Heart right ventricle (tissue), 16 donors: ENCODE measurements at regions not wholly inside any gene's neighbourhood (a gene's known extent, or its start where the extent isn't known, plus 50 kb on each side); places are given as distances from the start of the nearest gene placed in this dataset.

ENCODE experiments used
- ATAC-seq, 8 donors: fragments of 200-7000 bp; cut with Tn5 transposase; one replicate each; pipeline ENCODE4 v1.9.1; 2020; ENCODE audit warnings: mild to moderate bottlenecking in 8 of 8, moderate library complexity in 8 of 8, moderate number of reproducible peaks in 1 of 8
- DNase-seq, 2 donors: peaks; one replicate each; pipeline ENCODE4 v3.0.0-alpha.2; 2020
- H3K27ac ChIP-seq, 10 donors: fragments of 200-600 bp; sonication (generic) in 2 of 10; one replicate each; pipeline versions ENCODE4 v1.5.0 to v1.8.0; 2020 to 2022; ENCODE audit warnings: mild to moderate bottlenecking in 3 of 10
- H3K27me3 ChIP-seq, 7 donors: fragments of 200-600 bp; one replicate each; pipeline ENCODE4 v1.8.0; 2021 to 2022; ENCODE audit warnings: mild to moderate bottlenecking in 2 of 7
- H3K36me3 ChIP-seq, 9 donors: fragments of 200-600 bp; sonication (generic) in 1 of 9; one replicate each; pipeline versions ENCODE4 v1.5.0 to v1.8.0; 2020 to 2022; ENCODE audit warnings: mild to moderate bottlenecking in 2 of 9
- H3K4me1 ChIP-seq, 9 donors: fragments of 200-600 bp; sonication (generic) in 1 of 9; one replicate each; pipeline versions ENCODE4 v1.5.0 to v1.8.0; 2020 to 2022; ENCODE audit warnings: mild to moderate bottlenecking in 4 of 9
- H3K4me3 ChIP-seq, 10 donors: fragments of 200-600 bp; sonication (generic) in 2 of 10; one replicate each; pipeline versions ENCODE4 v1.5.0 to v1.8.0; 2020 to 2022; ENCODE audit warnings: mild to moderate bottlenecking in 7 of 10, moderate library complexity in 2 of 10
- H3K9me3 ChIP-seq, 11 donors: fragments of 200-600 bp in 10 of 11; sonication (generic) in 2 of 11; one replicate each; pipeline versions ENCODE4 v1.5.0 to v1.8.0; 2013 to 2022; ENCODE audit warnings: mild to moderate bottlenecking in 2 of 11, control low read depth in 1 of 11, moderate library complexity in 1 of 11
- WGBS, 2 donors: extraction: QIAGEN DNeasy Blood & Tissue Kit; methylation state at CpG; one replicate each; pipeline ENCODE4 v1.1.7; 2013; ENCODE audit warnings: inconsistent platforms in 1 of 2; 5-methylcytosine and 5-hydroxymethylcytosine counted together
- intact Hi-C, 10 donors: fragments of 100-400 bp; cut with DNase I; formaldehyde crosslinking; loops; one replicate each; pipeline versions ENCODE4 v1.11.1 to v1.14.2; 2022
- TF ChIP-seq, protein P1 (sequence below), 9 donors: fragments of 200-600 bp; sonication (generic) in 2 of 9; IDR thresholded peaks; one replicate each; pipeline versions ENCODE4 v1.5.0 to v1.8.0; 2021 to 2022; ENCODE audit warnings: antibody characterized with exemption in 9 of 9, mild to moderate bottlenecking in 5 of 9, moderate library complexity in 1 of 9
- donor health status: Arrhythmogenic right ventricular cardiomyopathy.
- donor health status: ischemic (EF 13 %, LVEDD 7.1; RV severe dilation, severe dysfunction).
- donor health status: healthy with polysubstance abuse.
- donor health status: DM: no; HTN: yes; CAD: no.
- donor health status: DM: no; HTN: no; CAD: no.
- donor health status: ischemic (EF 25% LVEDD 6.9; RV normal size, moderate dysfunction).
- donor health status: ischemic (EF 25% LVEDD 5.7; RV mildly dilated, moderate dysfunction).
- donor health status: healthy.
- donor health status: DM: yes; HTN: yes; CAD: no.
- donor health status: Ischemic cardiomyopathy.
- donor health status: ischemic (EF 35%, LVEDD 5.7; RV mildly dilated, moderate dysfunction).
- donor health status: nonischemic (EF 11% LVEDD 7.7; RV severe dilation, severe dysfunction).
- donor health status: DM: yes; HTN: yes; CAD: no.
- donor health status: PGD.
- donor health status: ischemic (EF 29% LVEDD 5.4; RV normal size, mild dysfunction).
- donor health status: nonischemic (EF 23%, LVEDD 6.1; RV moderate dilation, normal function).

GRCh38 chr2:145421841-145422240, 901.9 kb upstream of the ZEB2 start:
- no peaks in the 10 kb centered on the region for H3K4me1 ChIP-seq
- H3K4me3 ChIP-seq: no peak overlapping the region
- intact Hi-C loops: no loop called here
- peaks cover 0 to 43% (median 12%) of the 10 kb centered on the region in 11 donors for H3K9me3 ChIP-seq
- no peak overlapping the region for H3K27ac ChIP-seq
- H3K27me3 ChIP-seq: no peaks in the 10 kb centered on the region
- TF ChIP-seq, protein P1, sequence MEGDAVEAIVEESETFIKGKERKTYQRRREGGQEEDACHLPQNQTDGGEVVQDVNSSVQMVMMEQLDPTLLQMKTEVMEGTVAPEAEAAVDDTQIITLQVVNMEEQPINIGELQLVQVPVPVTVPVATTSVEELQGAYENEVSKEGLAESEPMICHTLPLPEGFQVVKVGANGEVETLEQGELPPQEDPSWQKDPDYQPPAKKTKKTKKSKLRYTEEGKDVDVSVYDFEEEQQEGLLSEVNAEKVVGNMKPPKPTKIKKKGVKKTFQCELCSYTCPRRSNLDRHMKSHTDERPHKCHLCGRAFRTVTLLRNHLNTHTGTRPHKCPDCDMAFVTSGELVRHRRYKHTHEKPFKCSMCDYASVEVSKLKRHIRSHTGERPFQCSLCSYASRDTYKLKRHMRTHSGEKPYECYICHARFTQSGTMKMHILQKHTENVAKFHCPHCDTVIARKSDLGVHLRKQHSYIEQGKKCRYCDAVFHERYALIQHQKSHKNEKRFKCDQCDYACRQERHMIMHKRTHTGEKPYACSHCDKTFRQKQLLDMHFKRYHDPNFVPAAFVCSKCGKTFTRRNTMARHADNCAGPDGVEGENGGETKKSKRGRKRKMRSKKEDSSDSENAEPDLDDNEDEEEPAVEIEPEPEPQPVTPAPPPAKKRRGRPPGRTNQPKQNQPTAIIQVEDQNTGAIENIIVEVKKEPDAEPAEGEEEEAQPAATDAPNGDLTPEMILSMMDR (IDR thresholded peaks at IDR 0.05): no peak
- H3K36me3 ChIP-seq: no peaks in the 10 kb centered on the region
- DNase-seq (no peak), ATAC-seq (no peak)
- 70 to 79% methylated on average over 1 of the region's 1 CpG for WGBS, 2 donors

DNA sequence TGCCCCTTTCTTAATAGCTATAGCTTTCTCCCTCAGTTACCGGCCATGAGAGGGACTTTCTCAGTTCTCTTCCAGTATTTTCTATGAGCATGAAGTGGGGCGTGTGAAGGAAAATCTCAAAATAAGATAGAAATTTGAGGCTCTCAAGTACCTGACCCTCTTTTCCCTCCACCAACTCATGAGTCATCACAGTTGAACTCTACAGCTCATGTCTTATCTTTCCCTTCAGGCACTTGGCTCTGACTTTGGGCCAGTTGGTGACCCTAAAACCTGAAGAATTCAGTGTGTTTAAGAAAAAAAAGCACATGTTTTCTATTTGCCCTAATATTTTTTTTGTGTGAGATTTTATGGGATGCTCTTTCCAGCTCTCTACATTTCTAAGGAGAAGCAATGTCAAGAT, 896.7 kb upstream of the ZEB2 start:
- peaks cover 0 to 29% (median 0%) of the 10 kb centered on the region in 11 donors for H3K9me3 ChIP-seq
- intact Hi-C loops: no loop called here
- TF ChIP-seq, protein P1 (IDR thresholded peaks at IDR 0.05): no peak
- no peak overlapping the region for H3K27ac ChIP-seq
- no peaks in the 10 kb centered on the region for H3K36me3 ChIP-seq
- no peaks in the 10 kb centered on the region for H3K27me3 ChIP-seq
- ATAC-seq: no peak
- no peaks in the 10 kb centered on the region for H3K4me1 ChIP-seq
- no peak for DNase-seq
- H3K4me3 ChIP-seq: no peak overlapping the region
- WGBS, 2 donors: 88 to 93% methylated on average over 2 of the region's 2 CpGs

- Histone ChIP-seq H3K27ac (no peak overlapping the region), H3K4me3 (no peak overlapping the region), H3K36me3 (no peaks in the 10 kb centered on the region), H3K4me1 (peaks cover 0 to 7% (median 0%) of the 10 kb centered on the region in 9 donors), H3K27me3 (no peaks in the 10 kb centered on the region), H3K9me3 (peaks cover 0 to 14% (median 0%) of the 10 kb centered on the region in 11 donors)
- ATAC-seq: no peak
- intact Hi-C loops: no loop called here
- DNase-seq: no peak
- TF ChIP-seq, protein P1 (IDR thresholded peaks at IDR 0.05): no peak
- 88 to 93% methylated on average over 1 of the region's 1 CpG for WGBS, 2 donors
Observed at GRCh38 chr2:145415151-145415550, 895.2 kb upstream of the ZEB2 start.

GRCh38 chr2:145413261-145414030, 893.5 kb upstream of the ZEB2 start:
- no peak overlapping the region for H3K4me3 ChIP-seq
- H3K27ac ChIP-seq: no peak overlapping the region
- 63 to 84% methylated on average over 2 of the region's 2 CpGs for WGBS, 2 donors
- ATAC-seq (no peak), DNase-seq (no peak)
- peaks cover 0 to 7% (median 0%) of the 10 kb centered on the region in 9 donors for H3K4me1 ChIP-seq
- TF ChIP-seq, protein P1 (IDR thresholded peaks at IDR 0.05): no peak
- H3K27me3 ChIP-seq: no peaks in the 10 kb centered on the region
- H3K9me3 ChIP-seq: peaks cover 0 to 14% (median 0%) of the 10 kb centered on the region in 11 donors
- no peaks in the 10 kb centered on the region for H3K36me3 ChIP-seq
- intact Hi-C loops: no loop called here
